ENCODE measurements at regions not wholly inside any gene's neighbourhood (a gene's known extent, or its start where the extent isn't known, plus 50 kb on each side); places are given as distances from the start of the nearest gene placed in this dataset.

DNA sequence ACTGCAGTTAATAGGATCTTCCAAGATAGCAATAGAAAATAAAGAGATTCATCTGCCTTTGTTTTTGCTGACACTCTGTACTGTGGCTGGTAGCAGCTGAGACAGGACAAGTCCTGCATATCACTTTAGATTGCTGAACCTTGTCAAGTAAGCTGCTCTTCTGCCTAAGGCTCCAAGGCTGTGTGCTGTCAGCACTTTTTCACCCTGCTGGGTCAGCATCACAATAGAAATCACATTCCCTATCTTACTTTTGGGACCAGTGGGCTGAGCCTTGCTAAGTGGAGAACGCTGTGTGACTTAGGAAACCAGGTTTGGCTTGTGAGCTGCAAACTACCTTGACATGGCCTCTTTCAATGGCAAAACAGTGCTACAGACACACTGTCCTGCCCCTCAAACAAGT lies 263.9 kb downstream of the FRK start:
- no peak for DNase-seq (ENCODE audit: low spot score)
- H3K4me3 ChIP-seq (ENCODE audit: low read depth, low read length, poor library complexity, severe bottlenecking): no peak overlapping the region
- POLR2A ChIA-PET (ENCODE audit: low non-redundant PET): no interaction called here
- TF ChIP-seq CTCF (conservative IDR thresholded peaks at IDR 0.05; ENCODE audit: low read depth, low read length): no peak
- TF ChIP-seq EZH2 (IDR thresholded peaks at IDR 0.05; ENCODE audit: borderline replicate concordance, low read depth, low read length, poor library complexity, severe bottlenecking): no peak
- H3K4me1 ChIP-seq (ENCODE audit: insufficient read depth, low read length, poor library complexity, severe bottlenecking): no peaks in the 10 kb centered on the region
- intact Hi-C loops (cut with micrococcal nuclease; ENCODE audit: unreplicated experiment): no loop called here
- no peaks in the 10 kb centered on the region for H3K36me3 ChIP-seq (ENCODE audit: insufficient read depth, low read length, poor library complexity, severe bottlenecking)
- H3K27ac ChIP-seq (ENCODE audit: low read depth, low read length, poor library complexity, severe bottlenecking): no peak overlapping the region
- no TSS peak for BruUV-seq (replicated peaks)
- peaks cover 3% of the 10 kb centered on the region for H3K27me3 ChIP-seq (replicated peaks; ENCODE audit: insufficient read depth, low read depth, low read length, poor library complexity)
- CTCF ChIA-PET: no interaction called here
- no peaks in the 10 kb centered on the region for H3K9me3 ChIP-seq (ENCODE audit: low read depth, low read length, poor library complexity, severe bottlenecking)

GRCh38 chr6:115796061-115796460 lies 264.6 kb downstream of the FRK start:
- H3K36me3 ChIP-seq (ENCODE audit: insufficient read depth, low read length, poor library complexity, severe bottlenecking): no peaks in the 10 kb centered on the region
- H3K4me1 ChIP-seq (ENCODE audit: insufficient read depth, low read length, poor library complexity, severe bottlenecking): no peaks in the 10 kb centered on the region
- ChIA-PET POLR2A (ENCODE audit: low non-redundant PET) (no interaction called here), CTCF (no interaction called here)
- TF ChIP-seq EZH2 (IDR thresholded peaks at IDR 0.05; ENCODE audit: borderline replicate concordance, low read depth, low read length, poor library complexity, severe bottlenecking) (no peak), CTCF (conservative IDR thresholded peaks at IDR 0.05; ENCODE audit: low read depth, low read length) (no peak)
- peaks cover 3% of the 10 kb centered on the region for H3K27me3 ChIP-seq (replicated peaks; ENCODE audit: insufficient read depth, low read depth, low read length, poor library complexity)
- peak; percentile 34 for DNase-seq (ENCODE audit: low spot score)
- no peak overlapping the region for H3K27ac ChIP-seq (ENCODE audit: low read depth, low read length, poor library complexity, severe bottlenecking)
- intact Hi-C loops (cut with micrococcal nuclease; ENCODE audit: unreplicated experiment): no loop called here
- no peak overlapping the region for H3K4me3 ChIP-seq (ENCODE audit: low read depth, low read length, poor library complexity, severe bottlenecking)
- no TSS peak for BruUV-seq (replicated peaks)
- no peaks in the 10 kb centered on the region for H3K9me3 ChIP-seq (ENCODE audit: low read depth, low read length, poor library complexity, severe bottlenecking)

- BruUV-seq (replicated peaks): no TSS peak
- ChIA-PET CTCF (no interaction called here), POLR2A (ENCODE audit: low non-redundant PET) (no interaction called here)
These were observed 277.2 kb downstream of the FRK start for GRCh38 chr6:115783402-115784061.

More at GRCh38 chr6:115783402-115784061, 277.2 kb downstream of the FRK start:
- TF ChIP-seq CTCF (conservative IDR thresholded peaks at IDR 0.05; ENCODE audit: low read depth, low read length) (no peak), EZH2 (IDR thresholded peaks at IDR 0.05; ENCODE audit: borderline replicate concordance, low read depth, low read length, poor library complexity, severe bottlenecking) (no peak)
- H3K27me3 ChIP-seq (replicated peaks; ENCODE audit: insufficient read depth, low read depth, low read length, poor library complexity): no peaks in the 10 kb centered on the region
- DNase-seq (ENCODE audit: low spot score): no peak
- no peaks in the 10 kb centered on the region for H3K4me1 ChIP-seq (ENCODE audit: insufficient read depth, low read length, poor library complexity, severe bottlenecking)
- intact Hi-C loops (cut with micrococcal nuclease; ENCODE audit: unreplicated experiment): no loop called here
- H3K27ac ChIP-seq (ENCODE audit: low read depth, low read length, poor library complexity, severe bottlenecking): no peak overlapping the region
- no peaks in the 10 kb centered on the region for H3K9me3 ChIP-seq (ENCODE audit: low read depth, low read length, poor library complexity, severe bottlenecking)
- H3K36me3 ChIP-seq (ENCODE audit: insufficient read depth, low read length, poor library complexity, severe bottlenecking): no peaks in the 10 kb centered on the region
- H3K4me3 ChIP-seq (ENCODE audit: low read depth, low read length, poor library complexity, severe bottlenecking): no peak overlapping the region

Measured in A673 (cell line).